GM23338 (cell line): ENCODE measurements at regions not wholly inside any gene's neighbourhood (a gene's known extent, or its start where the extent isn't known, plus 50 kb on each side); places are given as distances from the start of the nearest gene placed in this dataset.

Experiments used
- ATAC-seq: fragments of 200-7000 bp; cut with Tn5 transposase; 3 replicates; pipeline ENCODE4 v1.9.1; 2020
- DNase-seq: peaks from one replicate; pipeline ENCODE4 v3.0.0-alpha.2; 2015; ENCODE audit warnings: low spot score
- H2AFZ ChIP-seq: fragments of 200-600 bp; sonication (generic); 2 replicates; pipeline ENCODE4 v1.8.0; 2016; ENCODE audit warnings: antibody characterized with exemption, mild to moderate bottlenecking, moderate library complexity
- H3F3A ChIP-seq: fragments of 200-600 bp; sonication (generic); replicated peaks from 2 replicates; pipeline ENCODE4 v1.8.0; 2017; ENCODE audit warnings: antibody characterized with exemption, mixed run types, low read depth
- H3K27ac ChIP-seq: fragments of 200-600 bp; sonication (generic); 2 replicates; pipeline ENCODE4 v1.6.1; 2016; ENCODE audit warnings: low read depth
- H3K27me3 ChIP-seq: fragments of 200-600 bp; sonication (generic); 2 replicates; pipeline ENCODE4 v1.8.0; 2016; ENCODE audit warnings: mild to moderate bottlenecking, mixed run types, moderate library complexity; ENCODE audit not compliant: insufficient read depth
- H3K36me3 ChIP-seq: fragments of 200-600 bp; sonication (generic); 2 replicates; pipeline ENCODE4 v1.8.0; 2016; ENCODE audit warnings: mild to moderate bottlenecking; ENCODE audit not compliant: insufficient read depth
- H3K4me1 ChIP-seq: fragments of 200-600 bp; sonication (generic); 2 replicates; pipeline ENCODE4 v1.8.0; 2016; ENCODE audit warnings: mild to moderate bottlenecking, moderate library complexity; ENCODE audit not compliant: insufficient read depth
- H3K4me2 ChIP-seq: fragments of 200-600 bp; sonication (generic); 2 replicates; pipeline ENCODE4 v1.7.1; 2017; ENCODE audit warnings: mixed run types
- H3K4me3 ChIP-seq: fragments of 200-600 bp; sonication (generic); 2 replicates; pipeline ENCODE4 v1.6.1; 2016; ENCODE audit warnings: mixed run types
- H3K79me2 ChIP-seq: fragments of 200-600 bp; sonication (generic); replicated peaks from 2 replicates; pipeline ENCODE4 v1.8.0; 2017; ENCODE audit warnings: mild to moderate bottlenecking; ENCODE audit not compliant: insufficient read depth
- H3K9me2 ChIP-seq: fragments of 200-600 bp; sonication (generic); 2 replicates; pipeline ENCODE4 v1.8.0; 2017; ENCODE audit not compliant: insufficient read depth
- H4K20me1 ChIP-seq: fragments of 200-600 bp; sonication (generic); replicated peaks from 2 replicates; pipeline ENCODE4 v1.8.0; 2017; ENCODE audit warnings: mild to moderate bottlenecking; ENCODE audit not compliant: insufficient read depth
- H3K27ac Mint-ChIP-seq: 2 replicates; pipeline ENCODE4 v1.8.0; 2020; ENCODE audit warnings: inconsistent platforms, mild to moderate bottlenecking, moderate library complexity, mixed read lengths
- H3K27me3 Mint-ChIP-seq: 3 replicates; pipeline ENCODE4 v1.8.0; 2022; ENCODE audit warnings: low read depth, mild to moderate bottlenecking, moderate library complexity, mixed read lengths, inconsistent platforms; ENCODE audit not compliant: insufficient read depth, poor library complexity
- H3K36me3 Mint-ChIP-seq: 3 replicates; pipeline ENCODE4 v1.8.0; 2021; ENCODE audit warnings: low read depth, mild to moderate bottlenecking, inconsistent platforms, moderate library complexity, mixed read lengths
- H3K4me1 Mint-ChIP-seq: 3 replicates; pipeline ENCODE4 v1.8.0; 2020; ENCODE audit warnings: mild to moderate bottlenecking, inconsistent platforms, mixed read lengths
- H3K4me3 Mint-ChIP-seq: 3 replicates; pipeline ENCODE4 v1.8.0; 2021; ENCODE audit warnings: moderate library complexity, mild to moderate bottlenecking, inconsistent platforms, mixed read lengths
- H3K9me3 Mint-ChIP-seq: 3 replicates; pipeline ENCODE4 v1.8.0; 2020; ENCODE audit warnings: moderate library complexity, mild to moderate bottlenecking, inconsistent platforms, mixed read lengths
- CREB1 ChIP-seq: fragments of 250-450 bp; sonication (Bioruptor Pico); IDR thresholded peaks from 2 replicates; pipeline ENCODE4 v1.5.0; 2020; ENCODE audit warnings: low read depth, mild to moderate bottlenecking, moderate library complexity
- EZH2 ChIP-seq: fragments of 200-600 bp; sonication (generic); IDR thresholded peaks from one replicate; pipeline ENCODE4 v1.8.0; 2017; ENCODE audit warnings: antibody characterized with exemption, mild to moderate bottlenecking, low read depth; ENCODE audit not compliant: unreplicated experiment
- STAT1 ChIP-seq: IDR thresholded peaks from one replicate; pipeline ENCODE4 v1.6.1; 2016; ENCODE audit warnings: antibody characterized with exemption; ENCODE audit not compliant: unreplicated experiment
- TF ChIP-seq, protein P1 (sequence below), 2 experiments: fragments of 200-600 bp in 1 of 2; sonication (generic) in 1 of 2; conservative IDR thresholded peaks; 2 replicates each; pipeline versions ENCODE4 v1.5.1 to v1.6.1; 2016 to 2017; ENCODE audit warnings: antibody characterized with exemption in 2 of 2, low read depth in 2 of 2, mild to moderate bottlenecking in 2 of 2, moderate library complexity in 1 of 2
- TF ChIP-seq, protein P2 (sequence below): fragments of 250-450 bp; sonication (Bioruptor Pico); IDR thresholded peaks from 2 replicates; pipeline ENCODE4 v1.5.0; 2020; ENCODE audit warnings: mild to moderate bottlenecking, moderate library complexity

DNA sequence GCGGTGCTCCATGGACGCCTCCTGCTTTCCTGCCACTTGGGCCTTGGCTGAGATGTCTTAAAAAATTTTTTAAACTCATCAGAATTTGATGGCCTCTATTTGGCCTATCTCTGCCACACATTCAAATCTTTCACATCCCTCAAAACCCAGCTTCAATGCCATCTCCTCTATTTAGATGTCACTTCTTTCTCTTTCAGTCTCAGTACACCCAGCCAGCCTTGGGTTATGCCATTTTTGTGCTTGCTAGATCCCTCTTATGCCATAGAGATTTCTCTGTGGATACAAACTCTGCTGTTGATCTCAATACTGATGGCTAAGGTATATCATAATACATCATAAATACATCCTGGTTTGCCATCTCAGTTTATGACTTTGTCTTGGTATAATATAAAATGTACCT, 222.3 kb upstream of the TPRG1 start:
- Histone ChIP-seq H3K27me3 (no peaks in the 10 kb centered on the region), H3K27ac (no peak overlapping the region), H3K36me3 (no peaks in the 10 kb centered on the region), H3K4me2 (no peak overlapping the region), H4K20me1 (no peaks in the 10 kb centered on the region), H3K79me2 (no peaks in the 10 kb centered on the region), H3F3A (no peaks in the 10 kb centered on the region), H3K4me1 (peaks cover 14% of the 10 kb centered on the region), H3K4me3 (no peak overlapping the region), H2AFZ (no peak overlapping the region), H3K9me2 (no peaks in the 10 kb centered on the region; the same call in 1 of the 2 replicates)
- no peak overlapping the region for H3K4me3 Mint-ChIP-seq
- no peak overlapping the region for H3K27ac Mint-ChIP-seq
- no peak for DNase-seq
- H3K27me3 Mint-ChIP-seq, result peaks cover 5% of the 10 kb centered on the region
- no peaks in the 10 kb centered on the region for H3K9me3 Mint-ChIP-seq
- H3K4me1 Mint-ChIP-seq, result peaks cover 19% of the 10 kb centered on the region
- H3K36me3 Mint-ChIP-seq, result peaks cover 2% of the 10 kb centered on the region; the same call in 1 of the 3 replicates
- TF ChIP-seq, protein P1, sequence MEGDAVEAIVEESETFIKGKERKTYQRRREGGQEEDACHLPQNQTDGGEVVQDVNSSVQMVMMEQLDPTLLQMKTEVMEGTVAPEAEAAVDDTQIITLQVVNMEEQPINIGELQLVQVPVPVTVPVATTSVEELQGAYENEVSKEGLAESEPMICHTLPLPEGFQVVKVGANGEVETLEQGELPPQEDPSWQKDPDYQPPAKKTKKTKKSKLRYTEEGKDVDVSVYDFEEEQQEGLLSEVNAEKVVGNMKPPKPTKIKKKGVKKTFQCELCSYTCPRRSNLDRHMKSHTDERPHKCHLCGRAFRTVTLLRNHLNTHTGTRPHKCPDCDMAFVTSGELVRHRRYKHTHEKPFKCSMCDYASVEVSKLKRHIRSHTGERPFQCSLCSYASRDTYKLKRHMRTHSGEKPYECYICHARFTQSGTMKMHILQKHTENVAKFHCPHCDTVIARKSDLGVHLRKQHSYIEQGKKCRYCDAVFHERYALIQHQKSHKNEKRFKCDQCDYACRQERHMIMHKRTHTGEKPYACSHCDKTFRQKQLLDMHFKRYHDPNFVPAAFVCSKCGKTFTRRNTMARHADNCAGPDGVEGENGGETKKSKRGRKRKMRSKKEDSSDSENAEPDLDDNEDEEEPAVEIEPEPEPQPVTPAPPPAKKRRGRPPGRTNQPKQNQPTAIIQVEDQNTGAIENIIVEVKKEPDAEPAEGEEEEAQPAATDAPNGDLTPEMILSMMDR (conservative IDR thresholded peaks at IDR 0.05; ENCODE audit: low read depth in 2 of 2), result no peak
- no peak for TF ChIP-seq CREB1
- TF ChIP-seq EZH2, result no peak
- no peak for TF ChIP-seq STAT1
- TF ChIP-seq, protein P2, sequence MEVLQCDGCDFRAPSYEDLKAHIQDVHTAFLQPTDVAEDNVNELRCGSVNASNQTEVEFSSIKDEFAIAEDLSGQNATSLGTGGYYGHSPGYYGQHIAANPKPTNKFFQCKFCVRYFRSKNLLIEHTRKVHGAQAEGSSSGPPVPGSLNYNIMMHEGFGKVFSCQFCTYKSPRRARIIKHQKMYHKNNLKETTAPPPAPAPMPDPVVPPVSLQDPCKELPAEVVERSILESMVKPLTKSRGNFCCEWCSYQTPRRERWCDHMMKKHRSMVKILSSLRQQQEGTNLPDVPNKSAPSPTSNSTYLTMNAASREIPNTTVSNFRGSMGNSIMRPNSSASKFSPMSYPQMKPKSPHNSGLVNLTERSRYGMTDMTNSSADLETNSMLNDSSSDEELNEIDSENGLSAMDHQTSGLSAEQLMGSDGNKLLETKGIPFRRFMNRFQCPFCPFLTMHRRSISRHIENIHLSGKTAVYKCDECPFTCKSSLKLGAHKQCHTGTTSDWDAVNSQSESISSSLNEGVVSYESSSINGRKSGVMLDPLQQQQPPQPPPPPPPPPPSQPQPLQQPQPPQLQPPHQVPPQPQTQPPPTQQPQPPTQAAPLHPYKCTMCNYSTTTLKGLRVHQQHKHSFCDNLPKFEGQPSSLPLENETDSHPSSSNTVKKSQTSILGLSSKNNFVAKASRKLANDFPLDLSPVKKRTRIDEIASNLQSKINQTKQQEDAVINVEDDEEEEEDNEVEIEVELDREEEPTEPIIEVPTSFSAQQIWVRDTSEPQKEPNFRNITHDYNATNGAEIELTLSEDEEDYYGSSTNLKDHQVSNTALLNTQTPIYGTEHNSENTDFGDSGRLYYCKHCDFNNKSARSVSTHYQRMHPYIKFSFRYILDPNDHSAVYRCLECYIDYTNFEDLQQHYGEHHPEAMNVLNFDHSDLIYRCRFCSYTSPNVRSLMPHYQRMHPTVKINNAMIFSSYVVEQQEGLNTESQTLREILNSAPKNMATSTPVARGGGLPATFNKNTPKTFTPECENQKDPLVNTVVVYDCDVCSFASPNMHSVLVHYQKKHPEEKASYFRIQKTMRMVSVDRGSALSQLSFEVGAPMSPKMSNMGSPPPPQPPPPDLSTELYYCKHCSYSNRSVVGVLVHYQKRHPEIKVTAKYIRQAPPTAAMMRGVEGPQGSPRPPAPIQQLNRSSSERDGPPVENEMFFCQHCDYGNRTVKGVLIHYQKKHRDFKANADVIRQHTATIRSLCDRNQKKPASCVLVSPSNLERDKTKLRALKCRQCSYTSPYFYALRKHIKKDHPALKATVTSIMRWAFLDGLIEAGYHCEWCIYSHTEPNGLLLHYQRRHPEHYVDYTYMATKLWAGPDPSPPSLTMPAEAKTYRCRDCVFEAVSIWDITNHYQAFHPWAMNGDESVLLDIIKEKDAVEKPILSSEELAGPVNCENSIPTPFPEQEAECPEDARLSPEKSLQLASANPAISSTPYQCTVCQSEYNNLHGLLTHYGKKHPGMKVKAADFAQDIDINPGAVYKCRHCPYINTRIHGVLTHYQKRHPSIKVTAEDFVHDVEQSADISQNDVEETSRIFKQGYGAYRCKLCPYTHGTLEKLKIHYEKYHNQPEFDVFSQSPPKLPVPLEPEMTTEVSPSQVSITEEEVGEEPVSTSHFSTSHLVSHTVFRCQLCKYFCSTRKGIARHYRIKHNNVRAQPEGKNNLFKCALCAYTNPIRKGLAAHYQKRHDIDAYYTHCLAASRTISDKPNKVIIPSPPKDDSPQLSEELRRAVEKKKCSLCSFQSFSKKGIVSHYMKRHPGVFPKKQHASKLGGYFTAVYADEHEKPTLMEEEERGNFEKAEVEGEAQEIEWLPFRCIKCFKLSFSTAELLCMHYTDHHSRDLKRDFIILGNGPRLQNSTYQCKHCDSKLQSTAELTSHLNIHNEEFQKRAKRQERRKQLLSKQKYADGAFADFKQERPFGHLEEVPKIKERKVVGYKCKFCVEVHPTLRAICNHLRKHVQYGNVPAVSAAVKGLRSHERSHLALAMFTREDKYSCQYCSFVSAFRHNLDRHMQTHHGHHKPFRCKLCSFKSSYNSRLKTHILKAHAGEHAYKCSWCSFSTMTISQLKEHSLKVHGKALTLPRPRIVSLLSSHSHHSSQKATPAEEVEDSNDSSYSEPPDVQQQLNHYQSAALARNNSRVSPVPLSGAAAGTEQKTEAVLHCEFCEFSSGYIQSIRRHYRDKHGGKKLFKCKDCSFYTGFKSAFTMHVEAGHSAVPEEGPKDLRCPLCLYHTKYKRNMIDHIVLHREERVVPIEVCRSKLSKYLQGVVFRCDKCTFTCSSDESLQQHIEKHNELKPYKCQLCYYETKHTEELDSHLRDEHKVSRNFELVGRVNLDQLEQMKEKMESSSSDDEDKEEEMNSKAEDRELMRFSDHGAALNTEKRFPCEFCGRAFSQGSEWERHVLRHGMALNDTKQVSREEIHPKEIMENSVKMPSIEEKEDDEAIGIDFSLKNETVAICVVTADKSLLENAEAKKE, result no peak
- no peak for ATAC-seq
